HG03139 (cell line): ENCODE measurements at regions not wholly inside any gene's neighbourhood (a gene's known extent, or its start where the extent isn't known, plus 50 kb on each side); places are given as distances from the start of the nearest gene placed in this dataset.
"Not testable (repeated sequence)": the region's sequence is repeated elsewhere in the genome, so short reads cannot be mapped to it uniquely, and the experiment has no call there.

Source experiments
- ATAC-seq: cut with Tn5 transposase; IDR thresholded peaks from one replicate; pipeline ENCODE4 v1.9.1; 2021; ENCODE audit not compliant: unreplicated experiment

DNA sequence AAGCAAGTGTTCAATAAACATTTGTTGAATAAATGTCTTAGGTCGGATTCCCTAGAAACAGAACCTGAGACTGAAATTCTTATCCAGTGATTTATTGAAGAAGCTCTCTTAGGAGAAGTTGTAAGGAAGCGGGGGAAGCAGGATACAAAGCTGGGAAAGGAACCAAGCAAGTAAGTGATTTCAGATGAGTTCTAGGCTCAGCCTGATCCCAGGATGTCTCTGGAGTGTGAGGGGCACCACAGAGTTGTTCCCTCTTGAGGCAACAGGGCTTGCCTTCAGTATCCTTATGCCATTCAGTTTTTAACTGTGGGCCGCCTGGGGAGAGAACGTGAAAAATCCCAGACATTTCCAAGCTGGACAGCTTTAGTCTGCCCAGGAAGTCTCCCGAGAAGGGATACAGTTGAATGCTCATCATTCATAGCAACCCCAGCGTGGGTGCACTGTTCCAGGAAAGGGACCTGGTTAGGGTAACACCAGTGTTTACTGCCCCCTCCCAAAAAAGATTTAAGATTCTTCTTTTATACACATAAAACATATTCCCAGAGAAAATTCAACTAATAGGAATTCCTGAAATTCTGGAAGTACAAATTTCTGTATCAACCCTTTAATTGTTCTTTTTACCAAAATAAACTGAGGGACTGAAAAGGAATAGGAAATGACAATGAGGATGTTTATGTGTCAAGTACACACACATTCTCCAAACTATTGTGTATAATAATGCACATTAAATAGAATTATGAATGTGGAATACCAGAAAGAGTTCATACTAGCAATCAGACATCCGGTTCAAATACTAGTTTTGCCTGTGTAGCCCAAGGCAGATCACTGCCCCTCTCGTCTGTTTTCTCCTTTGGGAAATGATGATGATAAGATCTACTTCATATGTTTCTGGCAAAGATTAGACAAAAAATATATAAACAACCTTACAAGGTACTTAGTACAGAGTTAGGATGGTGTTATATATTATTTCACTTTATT, 592.1 kb upstream of the CDH2 start:
- ATAC-seq = no peak

DNA sequence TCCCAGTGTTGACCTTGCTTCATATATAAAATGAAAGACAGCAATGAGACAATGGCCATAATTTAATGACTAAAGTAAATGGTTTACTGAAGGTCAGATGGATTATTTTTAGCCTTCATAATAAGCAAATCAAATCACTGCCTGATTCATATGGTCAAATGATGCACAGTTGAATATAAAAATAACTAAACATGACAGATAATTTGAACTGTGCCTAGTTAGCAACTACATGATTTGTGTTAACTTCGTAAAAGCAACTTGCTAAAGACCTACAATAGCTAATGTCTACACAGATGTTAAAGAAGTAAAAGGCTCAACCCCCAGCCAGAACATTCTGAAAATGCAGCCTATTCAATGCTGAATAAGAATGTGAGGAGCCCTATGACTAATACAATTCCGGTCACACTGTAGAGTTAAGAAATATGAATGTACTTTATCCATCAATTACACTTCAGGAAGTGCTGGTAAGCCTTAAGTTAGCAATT, 590.8 kb upstream of the CDH2 start:
- ATAC-seq = no peak

DNA sequence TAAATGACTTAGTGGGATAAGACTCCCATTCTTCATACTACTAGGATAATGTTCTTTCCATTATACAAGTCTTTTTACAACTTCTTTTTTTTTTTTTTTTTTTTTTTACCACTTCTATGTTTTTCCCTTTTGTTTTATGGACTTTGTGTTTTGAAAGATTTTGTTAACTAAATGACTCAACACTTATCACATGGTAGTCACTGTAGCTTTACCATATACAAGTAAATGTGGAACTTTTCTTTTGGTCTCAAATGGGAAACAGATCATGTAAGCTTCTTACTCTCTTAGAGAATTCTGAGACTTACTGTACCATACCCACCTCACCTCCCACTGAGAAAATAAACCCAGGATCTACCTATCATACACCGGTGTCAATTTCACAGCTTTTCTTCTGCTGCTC, 590.3 kb upstream of the CDH2 start:
- ATAC-seq = no peak

DNA sequence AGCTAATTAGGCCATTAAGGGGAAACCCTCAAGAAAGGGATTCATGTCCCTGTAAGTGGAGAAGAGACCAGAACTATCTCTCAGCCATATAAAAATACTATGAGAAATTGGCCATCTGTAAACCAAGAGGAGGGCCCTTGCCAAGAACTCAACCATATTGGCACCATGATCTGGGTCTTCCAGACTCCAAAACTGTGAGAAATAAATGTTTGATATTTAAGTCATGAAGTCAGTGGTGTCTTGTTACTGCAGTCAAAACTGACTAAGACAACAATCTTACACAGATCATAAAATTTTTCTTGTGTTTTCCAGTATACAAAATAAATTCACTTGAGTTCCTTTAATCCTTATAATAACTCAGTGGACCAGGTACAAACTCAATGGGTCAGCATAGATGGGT, 589.8 kb upstream of the CDH2 start:
- ATAC-seq = no peak

DNA sequence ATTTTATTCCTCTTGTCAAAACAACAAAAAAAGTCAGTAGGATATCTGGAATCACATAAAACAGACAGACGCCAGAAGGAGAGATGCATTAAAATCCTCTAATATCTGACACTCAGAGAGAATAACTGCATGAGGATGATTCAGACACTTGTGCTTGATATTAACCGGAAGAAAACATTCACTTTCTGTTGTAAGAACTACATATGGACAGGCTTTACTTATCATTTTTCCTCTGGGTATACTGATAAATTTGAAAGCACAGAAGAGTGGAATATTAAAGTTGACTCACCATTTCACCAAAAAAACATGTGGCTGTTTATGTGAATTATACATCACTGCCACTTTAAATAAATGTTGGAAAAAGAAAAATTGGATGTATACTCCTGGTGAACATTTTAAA, 589.1 kb upstream of the CDH2 start:
- ATAC-seq = no peak

DNA sequence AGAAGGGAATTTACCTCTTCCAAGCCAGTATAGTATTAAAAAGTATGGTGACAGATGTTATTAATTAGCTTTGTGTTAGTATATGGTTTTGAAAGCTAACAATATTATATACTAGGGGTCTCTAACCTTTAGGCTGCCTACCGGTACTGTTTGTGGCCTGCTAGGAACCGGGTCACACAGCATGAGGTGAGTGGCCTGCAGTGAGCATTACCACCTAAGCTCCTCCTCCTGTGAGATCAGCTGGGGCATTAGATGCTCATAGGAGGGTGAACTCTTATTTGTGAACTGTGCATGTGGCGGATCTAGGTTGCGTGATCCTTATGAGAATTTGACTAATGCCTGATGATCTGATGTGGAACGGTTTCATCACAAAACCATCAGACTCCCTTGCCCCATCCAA, 583.4 kb upstream of the CDH2 start:
- no peak for ATAC-seq

DNA sequence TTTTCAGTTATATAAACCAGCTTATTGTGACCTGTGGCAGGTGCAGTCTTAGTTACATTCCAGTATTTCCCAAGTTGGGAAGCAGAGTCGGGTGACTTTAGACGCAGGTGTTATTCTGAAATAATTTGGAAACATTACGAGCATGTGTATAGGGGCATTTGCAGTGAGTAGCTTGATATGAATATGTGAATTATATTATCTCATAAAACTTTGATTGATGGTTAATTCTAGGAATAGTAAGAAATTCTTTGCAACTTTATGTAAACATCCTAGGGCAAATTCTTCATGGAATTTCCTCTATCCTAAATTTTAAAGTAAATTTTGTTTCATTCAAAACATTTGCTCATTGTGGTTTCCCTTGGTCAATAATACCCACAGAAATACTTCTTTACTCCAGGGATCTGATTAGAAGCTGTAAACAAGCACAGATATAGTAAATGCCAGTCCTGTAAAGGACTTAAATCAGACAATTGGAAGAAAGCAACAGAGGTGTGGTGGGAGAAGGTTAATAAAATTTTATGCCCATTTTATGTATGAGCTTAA, 580.6 kb upstream of the CDH2 start:
- ATAC-seq = no peak

DNA sequence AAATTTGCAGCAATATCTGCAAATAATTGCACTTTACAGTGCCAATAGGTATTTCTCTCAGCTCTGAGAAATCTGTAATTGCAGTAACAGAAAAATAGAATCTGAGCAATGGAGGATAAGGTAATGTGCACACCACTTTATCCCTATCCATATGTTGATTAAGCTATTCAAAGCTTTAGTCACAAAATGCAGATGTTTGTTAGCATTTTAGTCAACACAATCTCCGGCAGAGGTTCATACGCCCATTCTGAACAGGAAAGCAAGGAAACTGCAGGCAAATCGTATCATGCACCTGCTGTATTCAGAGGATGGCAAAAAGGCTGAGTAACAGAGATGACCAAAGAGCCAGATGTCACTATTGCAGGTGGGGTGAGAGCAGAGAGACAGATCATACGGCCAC, 566.2 kb upstream of the CDH2 start:
- ATAC-seq = no peak

DNA sequence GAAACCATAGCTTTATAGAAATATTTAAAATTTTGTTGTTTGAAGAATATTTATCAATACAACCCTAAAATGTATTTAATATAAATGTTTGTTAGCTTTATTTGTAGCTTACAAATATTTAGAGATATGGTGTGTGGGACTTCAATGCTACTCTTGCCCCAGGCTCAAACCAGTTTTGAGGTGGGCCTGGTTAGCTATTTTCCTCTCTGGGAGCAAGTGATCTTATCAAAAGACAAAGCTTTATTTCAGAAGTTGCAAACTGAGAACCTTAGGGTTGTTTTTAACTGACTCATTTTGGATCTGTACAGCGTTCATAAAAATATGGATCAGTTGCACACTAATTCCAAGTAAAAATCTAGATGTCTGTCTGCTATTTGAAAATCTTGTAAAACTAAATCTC, 563.6 kb upstream of the CDH2 start:
- no peak for ATAC-seq

DNA sequence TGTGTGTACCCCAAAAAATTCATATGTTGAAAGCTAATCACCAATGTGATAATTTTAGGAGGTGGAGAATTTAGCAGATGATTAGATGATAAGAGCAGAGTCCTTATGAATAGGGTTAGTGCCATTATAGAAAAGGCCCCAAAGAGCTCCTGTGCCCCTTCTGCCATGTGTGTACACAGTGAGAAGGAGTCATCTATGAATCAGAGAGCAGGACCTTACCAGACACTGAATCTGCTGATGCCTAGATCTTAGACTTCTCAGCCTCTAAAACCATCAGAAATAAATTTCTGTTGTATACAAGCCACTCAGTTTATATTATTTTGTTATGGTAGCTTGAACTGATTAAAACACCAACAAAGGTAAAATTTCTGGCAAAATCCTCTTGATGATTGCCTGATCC, 560.0 kb upstream of the CDH2 start:
- ATAC-seq = no peak

DNA sequence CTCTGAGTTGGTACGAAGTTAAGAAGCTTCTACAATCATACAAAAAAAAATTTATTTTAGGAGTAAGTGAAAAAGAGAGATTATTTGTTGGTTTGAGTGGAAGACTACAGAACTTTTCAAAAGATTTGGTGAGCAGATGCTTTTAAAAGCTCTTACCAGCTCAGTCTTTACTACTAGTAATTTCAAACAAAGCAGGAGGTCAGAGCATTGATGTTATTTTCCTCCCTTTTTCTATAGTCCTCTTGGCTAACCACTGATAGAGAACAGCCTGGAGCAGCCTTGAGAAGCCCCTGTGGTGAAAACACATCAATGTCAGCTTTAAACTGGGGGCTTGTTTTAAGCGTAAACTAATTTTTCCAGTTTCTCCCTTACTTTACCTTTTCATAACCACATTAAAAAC, 559.3 kb upstream of the CDH2 start:
- ATAC-seq = no peak

DNA sequence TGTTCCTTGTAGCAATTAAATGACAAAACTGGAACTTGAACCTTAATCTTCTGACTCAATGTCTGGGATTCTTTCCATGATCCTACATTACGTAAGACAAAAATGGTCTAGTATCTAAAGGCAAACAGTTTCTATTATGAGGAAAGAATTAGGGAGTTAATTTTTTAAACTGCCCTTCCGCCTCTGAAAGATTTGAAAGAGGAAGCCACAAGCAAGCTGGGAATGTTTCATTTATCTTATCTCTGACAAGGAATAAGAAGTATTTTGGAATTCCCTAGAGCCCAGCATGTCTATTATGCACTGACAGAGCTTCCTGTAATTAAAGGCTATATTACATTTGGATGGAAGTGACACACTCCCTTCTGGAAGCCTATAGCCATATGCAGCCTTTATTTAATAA, 558.8 kb upstream of the CDH2 start:
- ATAC-seq = no peak

DNA sequence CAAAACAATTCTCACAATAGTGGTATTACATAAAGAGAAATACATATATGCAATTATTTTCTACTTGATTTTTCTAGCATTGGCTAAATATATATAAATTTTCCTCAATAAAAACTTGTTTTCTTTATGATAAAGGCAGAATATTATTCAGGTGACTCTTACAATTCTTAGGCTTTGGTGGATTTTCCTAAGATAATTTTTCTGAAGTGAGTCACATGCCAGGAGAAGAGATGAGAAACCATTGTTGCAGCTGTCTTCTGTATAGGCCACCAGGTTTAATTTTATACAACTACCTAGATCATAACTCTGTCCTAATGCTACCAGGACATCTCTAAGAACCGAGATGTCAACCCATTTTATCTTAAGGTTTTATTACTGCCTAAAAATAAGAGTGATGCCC, 552.4 kb upstream of the CDH2 start:
- no peak for ATAC-seq

DNA sequence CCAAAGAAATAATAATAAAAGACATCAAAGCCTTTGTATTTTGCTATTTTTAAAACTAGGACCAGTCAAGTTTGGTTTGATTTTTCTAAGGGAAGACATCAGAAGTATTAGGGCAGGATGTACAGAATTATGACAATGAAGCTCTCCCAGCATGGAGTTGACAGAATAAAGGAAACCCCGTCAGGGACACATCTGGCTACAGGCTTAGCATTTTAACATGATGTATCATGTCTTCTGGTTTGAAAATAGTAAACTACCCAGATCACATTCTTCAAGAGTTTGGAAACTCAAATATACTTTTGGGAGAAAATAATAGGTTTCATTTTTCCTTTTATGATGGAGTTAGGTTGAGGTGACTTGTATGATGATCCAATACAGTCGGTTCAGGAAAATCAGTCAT, 552.0 kb upstream of the CDH2 start:
- no peak for ATAC-seq

DNA sequence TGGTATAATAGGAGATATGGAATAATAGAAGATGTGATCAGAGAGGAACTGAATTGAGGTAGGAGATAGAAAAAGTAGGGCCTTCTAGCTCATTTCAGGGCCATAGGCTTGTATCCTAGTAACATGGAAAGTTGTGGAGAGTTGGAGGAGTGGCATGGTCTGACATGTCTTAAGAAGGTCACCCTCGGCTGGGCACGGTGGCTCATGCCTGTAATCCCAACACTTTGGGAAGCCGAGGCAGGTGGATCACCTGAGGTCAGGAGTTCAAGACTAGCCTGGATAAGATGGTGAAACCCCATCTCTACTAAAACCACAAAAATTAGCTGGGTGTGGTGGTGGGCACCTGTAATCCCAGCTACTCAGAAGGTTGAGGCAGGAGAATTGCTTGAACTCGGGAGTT, 550.3 kb upstream of the CDH2 start:
- ATAC-seq = not testable (repeated sequence)

DNA sequence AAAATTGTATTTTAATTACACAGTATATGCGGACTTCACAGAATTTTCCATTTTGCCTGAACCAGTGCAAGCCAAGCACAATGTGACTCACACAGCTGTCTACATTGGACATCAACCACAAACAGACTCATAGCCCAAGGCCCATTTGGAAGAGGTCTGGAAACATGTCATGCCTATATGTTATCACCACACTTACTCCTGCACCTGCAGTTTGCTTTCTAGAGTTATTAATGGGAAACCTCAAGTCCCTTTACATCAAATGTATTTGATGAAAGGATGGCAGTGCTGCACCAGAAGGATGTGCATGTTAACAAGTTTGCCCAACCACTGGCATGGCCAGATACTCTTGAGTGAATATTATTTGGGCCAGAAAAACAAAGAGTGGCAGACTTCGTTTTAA, 548.9 kb upstream of the CDH2 start:
- ATAC-seq = no peak

DNA sequence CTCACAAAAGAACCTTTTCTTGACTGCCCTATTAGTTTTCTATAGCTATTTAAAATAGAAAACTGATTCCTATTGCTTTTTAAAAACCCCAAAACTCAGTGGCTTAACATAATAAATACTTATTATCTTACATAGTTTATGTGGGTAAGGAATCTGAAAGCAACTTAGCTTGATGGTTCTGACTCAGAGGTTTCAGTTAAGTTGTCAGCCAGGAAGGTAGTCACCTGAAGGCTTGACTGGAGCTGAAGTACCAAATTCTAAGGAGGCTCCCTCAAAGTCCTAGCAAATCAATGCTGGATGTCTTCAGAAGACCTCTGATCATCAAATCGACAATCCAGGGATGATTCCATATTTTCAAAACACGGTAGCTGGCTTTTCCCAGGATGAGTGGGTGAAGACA, 546.6 kb upstream of the CDH2 start:
- ATAC-seq = no peak

DNA sequence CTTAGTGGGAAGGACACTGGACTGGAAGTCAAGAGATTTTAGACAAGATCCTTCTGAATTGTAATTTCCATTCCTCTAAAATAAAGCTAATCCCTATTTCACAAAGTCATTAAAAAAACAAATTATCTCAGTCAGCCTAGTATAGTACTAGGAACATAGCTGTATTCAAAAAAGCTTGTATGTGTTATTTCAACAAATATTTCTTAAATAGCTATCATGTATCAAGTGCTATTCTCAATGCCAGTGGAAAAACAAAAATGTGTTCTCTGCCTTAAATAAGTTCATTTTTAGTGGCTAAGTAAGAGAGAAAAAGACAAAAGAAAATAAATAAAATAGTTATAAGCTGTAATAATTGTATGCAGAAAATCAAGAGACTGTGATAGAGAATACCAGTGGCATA, 541.8 kb upstream of the CDH2 start:
- no peak for ATAC-seq

DNA sequence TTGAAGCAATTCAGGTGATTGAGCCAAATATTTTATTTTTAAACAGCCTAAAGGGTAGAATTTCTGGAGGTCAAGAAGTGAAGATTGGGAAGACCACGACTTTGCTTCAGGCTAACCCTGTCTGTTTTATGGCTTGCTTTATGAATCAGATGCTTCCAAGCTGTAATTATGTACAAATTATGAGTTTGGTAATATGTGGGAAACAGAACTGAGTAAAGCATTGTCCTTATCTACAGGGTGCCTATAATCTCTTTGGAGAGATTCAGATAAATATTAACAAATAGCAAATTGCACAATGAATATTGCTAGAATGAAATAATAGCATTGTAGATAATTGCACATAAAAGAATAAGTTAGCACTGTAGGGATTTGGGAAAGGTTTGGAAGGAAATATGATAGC, 539.4 kb upstream of the CDH2 start:
- no peak for ATAC-seq

DNA sequence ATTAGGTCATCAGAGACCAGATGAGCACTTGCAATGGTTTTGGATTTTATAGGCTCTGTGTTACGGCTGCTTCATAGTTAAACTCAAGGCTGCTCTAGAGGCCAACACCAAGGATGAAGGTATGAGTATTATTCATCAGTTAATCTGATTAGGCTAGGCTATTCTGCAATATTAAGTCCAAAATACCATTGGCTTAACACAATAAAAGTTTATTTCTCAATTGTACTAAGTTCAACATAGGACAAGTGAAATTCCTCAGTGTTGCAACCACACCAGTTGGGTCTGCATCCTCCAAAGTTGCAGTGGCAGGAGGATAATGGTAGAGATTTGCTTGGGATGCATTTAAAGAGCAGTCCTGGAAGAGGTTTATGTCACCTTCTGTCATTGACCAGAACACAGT, 538.3 kb upstream of the CDH2 start:
- ATAC-seq = no peak

DNA sequence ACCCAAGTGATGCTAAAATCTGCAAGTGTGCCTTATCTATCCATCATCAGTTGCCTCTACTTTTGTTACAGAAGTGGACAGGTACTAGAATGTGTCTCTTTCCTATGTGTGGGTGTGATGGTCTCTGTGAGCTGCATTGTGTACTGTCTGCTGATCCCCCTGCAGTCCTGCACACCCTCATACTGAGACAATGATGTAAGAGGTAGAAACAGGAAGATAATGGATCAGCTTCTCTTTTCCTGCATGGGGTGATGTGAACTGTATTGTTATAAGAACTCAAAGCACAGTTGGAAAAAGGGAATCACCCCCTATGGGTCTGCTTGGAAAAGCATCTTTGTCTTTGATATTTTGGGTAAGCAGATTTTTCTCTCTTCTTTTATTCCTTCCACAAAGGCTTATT, 537.6 kb upstream of the CDH2 start:
- no peak for ATAC-seq

DNA sequence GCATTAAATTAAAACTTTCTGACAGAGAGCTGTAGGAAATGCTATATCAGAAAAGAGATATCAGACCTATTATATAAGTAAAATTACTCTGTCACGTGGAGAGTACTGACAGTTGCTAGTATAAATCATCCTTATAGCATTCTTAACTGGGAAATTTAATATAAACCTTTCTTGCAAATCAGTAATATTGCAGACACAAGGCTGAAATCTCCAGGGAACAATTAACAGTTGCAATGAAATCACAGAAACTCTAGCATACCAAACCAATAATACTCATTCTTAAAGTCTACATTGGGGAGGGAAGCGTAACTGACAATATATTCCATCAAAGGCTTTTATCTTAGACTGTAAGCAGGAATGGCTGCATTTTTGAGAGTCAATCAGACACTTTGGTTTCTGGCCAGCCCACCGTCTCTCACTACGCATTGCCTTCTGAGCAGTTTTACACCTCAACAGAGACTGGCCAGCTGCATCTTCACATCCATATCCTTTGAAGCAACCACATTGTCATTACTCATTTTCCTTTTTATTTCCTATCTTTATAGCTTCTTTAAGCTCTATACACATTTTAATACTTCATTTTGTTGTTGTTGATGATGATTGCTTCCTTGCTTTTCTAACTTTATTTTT, 536.0 kb upstream of the CDH2 start:
- ATAC-seq = no peak
